ENCODE measurements at regions not wholly inside any gene's neighbourhood (a gene's known extent, or its start where the extent isn't known, plus 50 kb on each side); places are given as distances from the start of the nearest gene placed in this dataset.

DNA sequence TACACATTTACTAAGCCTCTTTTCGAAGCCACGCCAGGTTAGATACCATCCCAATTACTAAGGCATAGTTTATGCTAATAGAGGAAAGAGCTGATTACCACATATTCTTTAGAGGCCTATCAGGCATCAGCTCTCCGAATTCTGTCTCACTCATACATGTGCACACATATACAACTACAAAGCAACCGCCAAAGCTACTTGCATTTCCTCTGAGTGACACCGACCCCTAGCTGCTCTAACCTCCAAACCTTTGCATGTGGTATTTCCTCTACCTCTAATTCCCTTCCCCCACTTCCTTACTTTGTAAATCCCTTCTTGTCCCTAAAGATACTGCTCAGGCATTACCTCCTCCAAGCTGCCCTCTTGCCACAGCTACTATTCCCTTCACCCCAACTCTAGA, 107.2 kb downstream of the DUSP6 start:
- peaks cover 28% of the 10 kb centered on the region for H3K4me1 ChIP-seq (ENCODE audit: insufficient read depth, poor library complexity, severe bottlenecking)
- peak overlapping the region; percentile 22 for H3K27ac ChIP-seq (ENCODE audit: poor library complexity, severe bottlenecking)
- TF ChIP-seq, protein P1, sequence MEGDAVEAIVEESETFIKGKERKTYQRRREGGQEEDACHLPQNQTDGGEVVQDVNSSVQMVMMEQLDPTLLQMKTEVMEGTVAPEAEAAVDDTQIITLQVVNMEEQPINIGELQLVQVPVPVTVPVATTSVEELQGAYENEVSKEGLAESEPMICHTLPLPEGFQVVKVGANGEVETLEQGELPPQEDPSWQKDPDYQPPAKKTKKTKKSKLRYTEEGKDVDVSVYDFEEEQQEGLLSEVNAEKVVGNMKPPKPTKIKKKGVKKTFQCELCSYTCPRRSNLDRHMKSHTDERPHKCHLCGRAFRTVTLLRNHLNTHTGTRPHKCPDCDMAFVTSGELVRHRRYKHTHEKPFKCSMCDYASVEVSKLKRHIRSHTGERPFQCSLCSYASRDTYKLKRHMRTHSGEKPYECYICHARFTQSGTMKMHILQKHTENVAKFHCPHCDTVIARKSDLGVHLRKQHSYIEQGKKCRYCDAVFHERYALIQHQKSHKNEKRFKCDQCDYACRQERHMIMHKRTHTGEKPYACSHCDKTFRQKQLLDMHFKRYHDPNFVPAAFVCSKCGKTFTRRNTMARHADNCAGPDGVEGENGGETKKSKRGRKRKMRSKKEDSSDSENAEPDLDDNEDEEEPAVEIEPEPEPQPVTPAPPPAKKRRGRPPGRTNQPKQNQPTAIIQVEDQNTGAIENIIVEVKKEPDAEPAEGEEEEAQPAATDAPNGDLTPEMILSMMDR (IDR thresholded peaks at IDR 0.05; ENCODE audit: poor library complexity, severe bottlenecking), result no peak
- DNase-seq (ENCODE audit: low spot score) (no peak), ATAC-seq (ENCODE audit: low read depth) (peak; percentile 82)
- H3K27me3 ChIP-seq (ENCODE audit: insufficient read depth, poor library complexity, severe bottlenecking), result no peaks in the 10 kb centered on the region
- H3K4me3 ChIP-seq (ENCODE audit: severe bottlenecking), result no peak overlapping the region
- H3K9me3 ChIP-seq (ENCODE audit: severe bottlenecking), result no peaks in the 10 kb centered on the region
- H3K36me3 ChIP-seq (ENCODE audit: low read depth), result no peaks in the 10 kb centered on the region

DNA sequence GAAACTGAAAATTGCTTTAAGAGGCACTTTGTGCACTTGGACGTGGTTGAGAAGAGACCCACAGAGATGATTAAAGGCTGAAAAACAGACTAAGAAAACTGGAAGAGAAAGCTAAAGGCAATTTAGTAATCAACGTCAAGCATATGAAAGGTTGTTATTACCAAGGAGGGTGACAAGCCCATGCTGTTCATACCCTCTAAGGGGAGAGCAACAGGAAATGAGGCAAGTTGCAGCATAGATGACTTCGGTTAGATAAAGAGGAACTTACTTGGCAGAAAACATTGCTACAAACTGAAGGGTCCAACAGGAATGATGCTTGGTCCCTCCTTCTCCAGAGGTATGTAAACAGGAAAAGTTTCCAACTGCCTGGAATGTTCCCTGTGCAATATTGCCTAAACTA, 107.8 kb downstream of the DUSP6 start:
- peak overlapping the region; percentile 22 for H3K27ac ChIP-seq (ENCODE audit: poor library complexity, severe bottlenecking)
- H3K27me3 ChIP-seq (ENCODE audit: insufficient read depth, poor library complexity, severe bottlenecking), result no peaks in the 10 kb centered on the region

DNA sequence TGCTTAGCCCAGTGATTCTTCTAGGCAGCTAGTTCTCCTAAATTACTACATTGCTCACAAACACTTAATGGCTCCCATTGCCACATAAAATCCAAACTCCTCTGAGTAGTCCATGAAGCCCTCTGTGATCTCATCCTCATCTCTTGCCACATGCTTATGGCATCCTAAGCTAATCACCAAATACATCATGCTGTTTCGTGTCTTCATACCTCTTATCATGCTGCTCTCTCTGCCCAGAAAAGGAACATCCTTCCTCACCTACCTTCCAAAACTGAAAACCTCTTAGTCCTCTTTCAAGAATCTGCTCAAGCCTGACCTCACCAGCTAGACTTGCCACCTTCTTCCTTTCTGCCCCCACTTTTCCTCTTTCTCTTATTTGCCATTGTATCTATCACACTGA, 108.5 kb downstream of the DUSP6 start:
- ATAC-seq (ENCODE audit: low read depth) (no peak), DNase-seq (ENCODE audit: low spot score) (no peak)
- Histone ChIP-seq H3K27ac (ENCODE audit: poor library complexity, severe bottlenecking) (no peak overlapping the region), H3K9me3 (ENCODE audit: severe bottlenecking) (no peaks in the 10 kb centered on the region), H3K4me3 (ENCODE audit: severe bottlenecking) (no peak overlapping the region), H3K27me3 (ENCODE audit: insufficient read depth, poor library complexity, severe bottlenecking) (no peaks in the 10 kb centered on the region), H3K4me1 (ENCODE audit: insufficient read depth, poor library complexity, severe bottlenecking) (peaks cover 28% of the 10 kb centered on the region), H3K36me3 (ENCODE audit: low read depth) (no peaks in the 10 kb centered on the region)
- TF ChIP-seq, protein P1 (IDR thresholded peaks at IDR 0.05; ENCODE audit: poor library complexity, severe bottlenecking), result no peak

More for the DNA sequence above, 107.8 kb downstream of the DUSP6 start:
- Histone ChIP-seq H3K36me3 (ENCODE audit: low read depth) (no peaks in the 10 kb centered on the region), H3K4me1 (ENCODE audit: insufficient read depth, poor library complexity, severe bottlenecking) (peaks cover 28% of the 10 kb centered on the region), H3K4me3 (ENCODE audit: severe bottlenecking) (no peak overlapping the region), H3K9me3 (ENCODE audit: severe bottlenecking) (no peaks in the 10 kb centered on the region)
- ATAC-seq (ENCODE audit: low read depth), result peak; percentile 21; the same call in 1 of the 3 replicates
- DNase-seq (ENCODE audit: low spot score), result no peak
- TF ChIP-seq, protein P1 (IDR thresholded peaks at IDR 0.05; ENCODE audit: poor library complexity, severe bottlenecking), result no peak

DNA sequence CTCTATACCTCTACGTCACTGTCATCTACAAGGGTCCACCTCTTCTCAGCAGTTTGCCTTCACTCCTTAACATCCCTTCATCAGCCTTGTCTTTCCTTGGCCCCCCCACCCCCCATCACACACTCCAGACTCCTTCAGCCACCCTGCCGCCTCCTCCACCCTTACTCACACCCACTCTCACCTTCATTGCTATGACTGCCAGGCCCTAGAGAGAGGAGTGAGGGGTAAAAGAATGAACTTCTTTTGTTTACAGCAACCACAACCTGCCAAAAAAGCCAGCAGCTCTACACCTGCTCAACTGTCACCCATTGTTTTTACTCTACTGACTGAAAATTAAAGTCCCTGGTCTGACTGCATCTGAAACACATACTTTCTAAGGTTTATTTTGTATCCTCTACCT, 112.8 kb downstream of the DUSP6 start:
- Histone ChIP-seq H3K4me1 (ENCODE audit: insufficient read depth, poor library complexity, severe bottlenecking) (peaks cover 24% of the 10 kb centered on the region), H3K27ac (ENCODE audit: poor library complexity, severe bottlenecking) (no peak overlapping the region), H3K27me3 (ENCODE audit: insufficient read depth, poor library complexity, severe bottlenecking) (no peaks in the 10 kb centered on the region), H3K9me3 (ENCODE audit: severe bottlenecking) (no peaks in the 10 kb centered on the region), H3K36me3 (ENCODE audit: low read depth) (no peaks in the 10 kb centered on the region), H3K4me3 (ENCODE audit: severe bottlenecking) (no peak overlapping the region)
- DNase-seq (ENCODE audit: low spot score) (no peak), ATAC-seq (ENCODE audit: low read depth) (no peak)
- TF ChIP-seq, protein P1 (IDR thresholded peaks at IDR 0.05; ENCODE audit: poor library complexity, severe bottlenecking), result no peak

DNA sequence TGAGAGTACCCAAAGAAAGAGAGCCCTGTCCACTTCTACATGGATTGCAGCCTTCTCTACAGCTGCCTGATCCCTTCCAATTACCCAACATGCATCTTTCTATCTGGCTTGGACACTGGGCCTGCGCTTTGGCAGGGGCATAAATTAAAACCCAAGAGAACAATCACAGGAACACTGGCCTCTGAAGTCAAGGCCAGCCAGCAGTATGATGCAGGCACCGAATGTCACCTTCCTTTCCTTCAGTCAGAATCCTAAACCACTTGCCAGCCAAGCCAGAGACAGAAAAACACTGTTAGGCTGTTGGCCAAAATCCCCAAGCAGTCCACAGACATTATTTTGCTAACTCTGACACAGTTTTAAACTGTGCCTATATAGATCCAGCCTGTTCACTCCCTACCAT, 113.7 kb downstream of the DUSP6 start:
- ATAC-seq (ENCODE audit: low read depth) (no peak), DNase-seq (ENCODE audit: low spot score) (no peak)
- Histone ChIP-seq H3K27ac (ENCODE audit: poor library complexity, severe bottlenecking) (no peak overlapping the region), H3K27me3 (ENCODE audit: insufficient read depth, poor library complexity, severe bottlenecking) (no peaks in the 10 kb centered on the region), H3K36me3 (ENCODE audit: low read depth) (no peaks in the 10 kb centered on the region), H3K9me3 (ENCODE audit: severe bottlenecking) (no peaks in the 10 kb centered on the region), H3K4me3 (ENCODE audit: severe bottlenecking) (no peak overlapping the region), H3K4me1 (ENCODE audit: insufficient read depth, poor library complexity, severe bottlenecking) (peaks cover 22% of the 10 kb centered on the region)
- TF ChIP-seq, protein P1 (IDR thresholded peaks at IDR 0.05; ENCODE audit: poor library complexity, severe bottlenecking), result no peak
